Activated CD4-positive, alpha-beta T cell treated with anti-CD3 and anti-CD28 coated beads for 36 hours (primary cell): ENCODE measurements at regions not wholly inside any gene's neighbourhood (a gene's known extent, or its start where the extent isn't known, plus 50 kb on each side); places are given as distances from the start of the nearest gene placed in this dataset.

ENCODE experiments used
- ATAC-seq: fragments of 200-7000 bp; cut with Tn5 transposase; one replicate; pipeline ENCODE4 v1.10.0; 2021; ENCODE audit warnings: mild to moderate bottlenecking, moderate library complexity
- CTCF ChIA-PET: fragments of 350-600 bp; sonication (Branson Sonifier 250); formaldehyde crosslinking; loops from one replicate; lab custom pipeline; 2021; ENCODE audit warnings: antibody characterized with exemption; lab: Charles Lee
- POLR2A ChIA-PET: fragments of 350-600 bp; sonication (Branson Sonifier 250); formaldehyde crosslinking; loops from one replicate; lab custom pipeline; 2021; ENCODE audit warnings: antibody characterized with exemption, inconsistent platforms; lab: Charles Lee
- DNase-seq: peaks from one replicate; pipeline ENCODE4 v3.0.0-alpha.2; 2020
- H3K27ac Mint-ChIP-seq: one replicate; pipeline ENCODE4 v1.8.0; 2021; ENCODE audit warnings: mixed read lengths
- H3K27me3 Mint-ChIP-seq: one replicate; pipeline ENCODE4 v1.8.0; 2021; ENCODE audit warnings: mixed read lengths
- H3K36me3 Mint-ChIP-seq: one replicate; pipeline ENCODE4 v1.8.0; 2021; ENCODE audit warnings: low read depth, mixed read lengths
- H3K4me1 Mint-ChIP-seq: one replicate; pipeline ENCODE4 v1.8.0; 2021; ENCODE audit warnings: mixed read lengths
- H3K4me3 Mint-ChIP-seq: one replicate; pipeline ENCODE4 v1.8.0; 2021; ENCODE audit warnings: mild to moderate bottlenecking, moderate library complexity, mixed read lengths
- H3K9me3 Mint-ChIP-seq: one replicate; pipeline ENCODE4 v1.8.0; 2021; ENCODE audit warnings: low read depth, mixed read lengths
- intact Hi-C, 2 experiments: fragments of 100-400 bp; cut with DNase I in 1 of 2; cut with micrococcal nuclease in 1 of 2; formaldehyde crosslinking; loops; one replicate each; pipeline versions ENCODE4 v1.14.2 to v1.15.1; 2022 to 2024; cut with DNase I, micrococcal nuclease

- DNase-seq (no peak), ATAC-seq (no peak)
- H3K27ac Mint-ChIP-seq, result no peak overlapping the region
- peaks cover 1% of the 10 kb centered on the region for H3K9me3 Mint-ChIP-seq
- no peaks in the 10 kb centered on the region for H3K4me1 Mint-ChIP-seq
- CTCF ChIA-PET, result no interaction called here
- intact Hi-C loops, result no loop called here
- no peaks in the 10 kb centered on the region for H3K36me3 Mint-ChIP-seq
- POLR2A ChIA-PET, result no interaction called here
- H3K27me3 Mint-ChIP-seq, result no peaks in the 10 kb centered on the region
- H3K4me3 Mint-ChIP-seq, result no peak overlapping the region
Observed at GRCh38 chr4:117326091-117326490, 240.7 kb upstream of the TRAM1L1 start.

GRCh38 chr4:117327491-117327890, 242.1 kb upstream of the TRAM1L1 start:
- no peak overlapping the region for H3K4me3 Mint-ChIP-seq
- H3K27ac Mint-ChIP-seq, result no peak overlapping the region
- DNase-seq, result no peak
- no peaks in the 10 kb centered on the region for H3K36me3 Mint-ChIP-seq
- POLR2A ChIA-PET, result no interaction called here
- no peaks in the 10 kb centered on the region for H3K27me3 Mint-ChIP-seq
- CTCF ChIA-PET, result no interaction called here
- ATAC-seq, result no peak
- no peaks in the 10 kb centered on the region for H3K4me1 Mint-ChIP-seq
- intact Hi-C loops, result no loop called here
- H3K9me3 Mint-ChIP-seq, result peaks cover 1% of the 10 kb centered on the region

- intact Hi-C loops, result no loop called here
- ChIA-PET POLR2A (no interaction called here), CTCF (no interaction called here)
- DNase-seq (no peak), ATAC-seq (no peak)
- H3K36me3 Mint-ChIP-seq, result no peaks in the 10 kb centered on the region
- H3K27ac Mint-ChIP-seq, result no peak overlapping the region
- H3K9me3 Mint-ChIP-seq, result peaks cover 1% of the 10 kb centered on the region
- no peak overlapping the region for H3K4me3 Mint-ChIP-seq
- H3K4me1 Mint-ChIP-seq, result no peaks in the 10 kb centered on the region
- no peaks in the 10 kb centered on the region for H3K27me3 Mint-ChIP-seq
Observed at GRCh38 chr4:117328333-117328732, 243.0 kb upstream of the TRAM1L1 start.

GRCh38 chr4:117331817-117332216, 246.4 kb upstream of the TRAM1L1 start:
- Mint-ChIP-seq H3K27me3 (no peaks in the 10 kb centered on the region), H3K27ac (no peak overlapping the region), H3K9me3 (no peaks in the 10 kb centered on the region), H3K4me1 (no peaks in the 10 kb centered on the region), H3K4me3 (no peak overlapping the region), H3K36me3 (no peaks in the 10 kb centered on the region)
- ATAC-seq (no peak), DNase-seq (no peak)
- ChIA-PET POLR2A (no interaction called here), CTCF (no interaction called here)
- intact Hi-C loops, result no loop called here

GRCh38 chr4:117334451-117335188, 249.2 kb upstream of the TRAM1L1 start:
- no peak overlapping the region for H3K4me3 Mint-ChIP-seq
- intact Hi-C loops, result no loop called here
- DNase-seq, result no peak
- ChIA-PET POLR2A (no interaction called here), CTCF (no interaction called here)
- H3K9me3 Mint-ChIP-seq, result no peaks in the 10 kb centered on the region
- no peaks in the 10 kb centered on the region for H3K4me1 Mint-ChIP-seq
- no peaks in the 10 kb centered on the region for H3K27me3 Mint-ChIP-seq
- H3K27ac Mint-ChIP-seq, result no peak overlapping the region
- no peak for ATAC-seq
- H3K36me3 Mint-ChIP-seq, result no peaks in the 10 kb centered on the region

- intact Hi-C loops, result no loop called here
- Mint-ChIP-seq H3K4me3 (no peak overlapping the region), H3K36me3 (no peaks in the 10 kb centered on the region), H3K27me3 (no peaks in the 10 kb centered on the region), H3K9me3 (no peaks in the 10 kb centered on the region), H3K27ac (no peak overlapping the region), H3K4me1 (no peaks in the 10 kb centered on the region)
- ATAC-seq (no peak), DNase-seq (no peak)
- POLR2A ChIA-PET, result no interaction called here
- CTCF ChIA-PET, result no interaction called here
Observed at GRCh38 chr4:117357437-117357836, 272.1 kb upstream of the TRAM1L1 start.

- H3K9me3 Mint-ChIP-seq, result no peaks in the 10 kb centered on the region
- ChIA-PET CTCF (no interaction called here), POLR2A (no interaction called here)
- ATAC-seq (no peak), DNase-seq (no peak)
- no peaks in the 10 kb centered on the region for H3K4me1 Mint-ChIP-seq
- no peak overlapping the region for H3K27ac Mint-ChIP-seq
- intact Hi-C loops, result no loop called here
- H3K4me3 Mint-ChIP-seq, result no peak overlapping the region
- no peaks in the 10 kb centered on the region for H3K36me3 Mint-ChIP-seq
- no peaks in the 10 kb centered on the region for H3K27me3 Mint-ChIP-seq
Observed at GRCh38 chr4:117357866-117358265, 272.5 kb upstream of the TRAM1L1 start.

- Mint-ChIP-seq H3K36me3 (no peaks in the 10 kb centered on the region), H3K4me3 (no peak overlapping the region), H3K9me3 (peaks cover 2% of the 10 kb centered on the region), H3K27me3 (no peaks in the 10 kb centered on the region), H3K27ac (no peak overlapping the region), H3K4me1 (no peaks in the 10 kb centered on the region)
- CTCF ChIA-PET, result no interaction called here
- intact Hi-C loops, result no loop called here
- DNase-seq (no peak), ATAC-seq (no peak)
- POLR2A ChIA-PET, result no interaction called here
Observed at GRCh38 chr4:117370944-117371668, 285.7 kb upstream of the TRAM1L1 start.

GRCh38 chr4:117375101-117375500, 289.7 kb upstream of the TRAM1L1 start:
- ATAC-seq (no peak), DNase-seq (no peak)
- ChIA-PET CTCF (no interaction called here), POLR2A (no interaction called here)
- no peaks in the 10 kb centered on the region for H3K27me3 Mint-ChIP-seq
- intact Hi-C loops, result no loop called here
- no peak overlapping the region for H3K4me3 Mint-ChIP-seq
- H3K9me3 Mint-ChIP-seq, result peaks cover 2% of the 10 kb centered on the region
- H3K36me3 Mint-ChIP-seq, result no peaks in the 10 kb centered on the region
- no peak overlapping the region for H3K27ac Mint-ChIP-seq
- no peaks in the 10 kb centered on the region for H3K4me1 Mint-ChIP-seq

GRCh38 chr4:117376692-117377091, 291.3 kb upstream of the TRAM1L1 start:
- no peaks in the 10 kb centered on the region for H3K36me3 Mint-ChIP-seq
- DNase-seq (no peak), ATAC-seq (no peak)
- H3K4me3 Mint-ChIP-seq, result no peak overlapping the region
- peaks cover 2% of the 10 kb centered on the region for H3K9me3 Mint-ChIP-seq
- intact Hi-C loops, result no loop called here
- no peaks in the 10 kb centered on the region for H3K4me1 Mint-ChIP-seq
- ChIA-PET CTCF (no interaction called here), POLR2A (no interaction called here)
- H3K27ac Mint-ChIP-seq, result no peak overlapping the region
- H3K27me3 Mint-ChIP-seq, result no peaks in the 10 kb centered on the region

- peaks cover 2% of the 10 kb centered on the region for H3K9me3 Mint-ChIP-seq
- ChIA-PET CTCF (no interaction called here), POLR2A (no interaction called here)
- no peak overlapping the region for H3K4me3 Mint-ChIP-seq
- H3K27ac Mint-ChIP-seq, result no peak overlapping the region
- ATAC-seq (no peak), DNase-seq (no peak)
- no peaks in the 10 kb centered on the region for H3K4me1 Mint-ChIP-seq
- H3K27me3 Mint-ChIP-seq, result no peaks in the 10 kb centered on the region
- no peaks in the 10 kb centered on the region for H3K36me3 Mint-ChIP-seq
- intact Hi-C loops, result no loop called here
Observed at GRCh38 chr4:117378942-117379341, 293.6 kb upstream of the TRAM1L1 start.

- no peak for ATAC-seq
- ChIA-PET CTCF (no interaction called here), POLR2A (no interaction called here)
- Mint-ChIP-seq H3K4me3 (no peak overlapping the region), H3K4me1 (no peaks in the 10 kb centered on the region), H3K36me3 (no peaks in the 10 kb centered on the region), H3K27ac (no peak overlapping the region), H3K27me3 (no peaks in the 10 kb centered on the region), H3K9me3 (no peaks in the 10 kb centered on the region)
- DNase-seq, result no peak
- intact Hi-C loops, result no loop called here
Observed at GRCh38 chr4:117383468-117383867, 298.1 kb upstream of the TRAM1L1 start.
